Cardiac muscle cell (in vitro differentiated cells and primary cell): ENCODE measurements at regions not wholly inside any gene's neighbourhood (a gene's known extent, or its start where the extent isn't known, plus 50 kb on each side); places are given as distances from the start of the nearest gene placed in this dataset.

Experiments used
- DNase-seq, 2 donors: peaks; one replicate each; pipeline versions ENCODE4 v3.0.0 to v3.0.0-alpha.2; 2010 to 2017; ENCODE audit warnings: low read depth in 1 of 2, low spot score in 1 of 2
- H3K27ac ChIP-seq: fragments of 200-600 bp; sonication (generic); 2 replicates; pipeline ENCODE4 v1.5.1; 2016
- H3K27me3 ChIP-seq: fragments of 200-600 bp; sonication (generic); 2 replicates; pipeline ENCODE4 v1.6.0; 2016; ENCODE audit warnings: control low read depth
- H3K36me3 ChIP-seq: fragments of 200-600 bp; sonication (generic); 2 replicates; pipeline ENCODE4 v1.5.1; 2016; ENCODE audit warnings: control low read depth
- H3K4me1 ChIP-seq: fragments of 200-600 bp; sonication (generic); 2 replicates; pipeline ENCODE4 v1.8.1; 2017; ENCODE audit warnings: low read depth, mild to moderate bottlenecking, mixed run types
- H3K4me3 ChIP-seq: fragments of 200-600 bp; sonication (generic); 2 replicates; pipeline ENCODE4 v1.5.1; 2016; ENCODE audit warnings: mild to moderate bottlenecking
- H3K9me3 ChIP-seq: fragments of 200-600 bp; sonication (generic); 2 replicates; pipeline ENCODE4 v1.5.1; 2017; ENCODE audit warnings: low read depth, mild to moderate bottlenecking, control low read depth
- CTCF ChIP-seq: IDR thresholded peaks from 2 replicates; pipeline ENCODE4 v1.5.1; 2012; ENCODE audit warnings: low read depth, mild to moderate bottlenecking, low read length

GRCh38 chr3:66561367-66561766 lies 60.5 kb upstream of the LRIG1 start:
- DNase-seq: no peak
- no peak overlapping the region for H3K27ac ChIP-seq
- no peaks in the 10 kb centered on the region for H3K4me1 ChIP-seq
- no peaks in the 10 kb centered on the region for H3K36me3 ChIP-seq
- H3K9me3 ChIP-seq: no peaks in the 10 kb centered on the region
- no peaks in the 10 kb centered on the region for H3K27me3 ChIP-seq
- no peak overlapping the region for H3K4me3 ChIP-seq
- TF ChIP-seq CTCF: no peak

- H3K27me3 ChIP-seq: no peaks in the 10 kb centered on the region
- TF ChIP-seq CTCF: no peak
- H3K4me3 ChIP-seq: no peak overlapping the region
- no peaks in the 10 kb centered on the region for H3K36me3 ChIP-seq
- no peak overlapping the region for H3K27ac ChIP-seq
- DNase-seq: no peak
- H3K9me3 ChIP-seq: no peaks in the 10 kb centered on the region
- H3K4me1 ChIP-seq: no peaks in the 10 kb centered on the region
Measured at GRCh38 chr3:66565301-66565700, 64.5 kb upstream of the LRIG1 start.

- H3K4me3 ChIP-seq: no peak overlapping the region
- no peaks in the 10 kb centered on the region for H3K4me1 ChIP-seq
- no peaks in the 10 kb centered on the region for H3K27me3 ChIP-seq
- TF ChIP-seq CTCF: no peak
- no peak for DNase-seq
- H3K36me3 ChIP-seq: no peaks in the 10 kb centered on the region
- H3K27ac ChIP-seq: no peak overlapping the region
- no peaks in the 10 kb centered on the region for H3K9me3 ChIP-seq
Measured at GRCh38 chr3:66567077-66567476, 66.3 kb upstream of the LRIG1 start.

GRCh38 chr3:66572090-66572675 lies 71.4 kb upstream of the LRIG1 start:
- DNase-seq: no peak

GRCh38 chr3:66572938-66573710 lies 72.3 kb upstream of the LRIG1 start:
- Histone ChIP-seq H3K4me1 (no peaks in the 10 kb centered on the region), H3K27me3 (no peaks in the 10 kb centered on the region), H3K4me3 (no peak overlapping the region), H3K27ac (no peak overlapping the region), H3K36me3 (no peaks in the 10 kb centered on the region), H3K9me3 (no peaks in the 10 kb centered on the region)
- peak in 1 of 2 donors; percentile 57 for DNase-seq
- peak; percentile 32 for TF ChIP-seq CTCF

More at GRCh38 chr3:66572090-66572675, 71.4 kb upstream of the LRIG1 start:
- Histone ChIP-seq H3K4me3 (no peak overlapping the region), H3K27me3 (no peaks in the 10 kb centered on the region), H3K9me3 (no peaks in the 10 kb centered on the region), H3K4me1 (no peaks in the 10 kb centered on the region), H3K27ac (no peak overlapping the region), H3K36me3 (no peaks in the 10 kb centered on the region)
- no peak for TF ChIP-seq CTCF
